Epithelial cell of esophagus (primary cell): ENCODE measurements at regions not wholly inside any gene's neighbourhood (a gene's known extent, or its start where the extent isn't known, plus 50 kb on each side); places are given as distances from the start of the nearest gene placed in this dataset.

Experiments
- DNase-seq: peaks from one replicate; pipeline ENCODE4 v3.0.0; 2010; ENCODE audit warnings: low read depth
- H3K4me3 ChIP-seq: 2 replicates; pipeline ENCODE4 v1.5.1; 2011; ENCODE audit warnings: mild to moderate bottlenecking, low read length, control low read depth
- CTCF ChIP-seq: IDR thresholded peaks from 2 replicates; pipeline ENCODE4 v1.5.1; 2011; ENCODE audit warnings: low read depth, mild to moderate bottlenecking, low read length, control low read depth, inconsistent platforms; ENCODE audit not compliant: insufficient read depth; ENCODE audit errors: missing control alignments

DNA sequence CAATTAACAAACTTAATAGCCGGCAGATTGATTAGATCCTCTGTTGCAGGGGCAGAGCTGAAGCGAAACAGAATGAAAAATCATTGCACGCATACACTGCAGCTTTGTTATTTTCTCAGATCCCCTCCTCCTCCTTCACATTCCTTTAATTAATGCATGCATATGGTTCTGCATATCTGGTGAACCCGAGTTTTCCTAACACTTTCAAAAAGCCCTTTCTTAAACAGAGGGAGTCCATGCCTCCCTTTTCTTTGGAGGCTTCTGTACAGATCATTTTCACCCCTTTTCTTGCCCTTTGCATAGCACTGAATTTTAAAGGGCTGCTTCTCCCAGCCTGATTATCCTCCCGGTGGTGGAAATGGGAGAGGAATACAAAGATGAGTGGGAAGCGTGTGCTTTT lies 136.6 kb upstream of the TBCA start:
- no peak for DNase-seq
- TF ChIP-seq CTCF = no peak
- H3K4me3 ChIP-seq = no peak overlapping the region

DNA sequence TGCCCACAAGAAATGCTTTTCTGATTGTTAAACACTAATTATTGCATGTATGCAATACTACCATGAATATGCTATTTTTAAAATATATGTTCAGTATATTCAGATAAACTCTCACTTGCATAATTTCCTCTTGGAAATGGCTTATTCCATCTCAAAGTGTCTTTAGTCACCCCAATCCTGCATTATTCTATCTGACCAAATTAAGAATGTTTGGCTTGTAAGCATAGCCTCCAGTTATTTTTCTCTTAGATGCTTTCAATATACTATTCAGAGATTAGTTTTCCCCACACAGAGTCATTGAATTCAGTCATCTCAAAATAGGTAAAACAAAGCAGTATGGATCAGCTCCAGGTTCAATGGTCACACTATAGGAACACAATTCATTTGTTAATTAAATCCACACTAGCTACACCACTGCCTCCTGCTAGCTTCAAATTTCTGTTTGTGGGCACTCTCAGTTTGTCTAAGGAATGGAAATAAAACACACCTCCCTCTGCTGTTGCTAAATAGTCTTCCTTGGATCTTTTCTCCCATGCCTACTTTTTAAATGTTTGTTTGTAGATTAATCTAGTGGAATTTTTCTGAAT lies 134.6 kb upstream of the TBCA start:
- TF ChIP-seq CTCF = no peak
- no peak overlapping the region for H3K4me3 ChIP-seq
- no peak for DNase-seq

DNA sequence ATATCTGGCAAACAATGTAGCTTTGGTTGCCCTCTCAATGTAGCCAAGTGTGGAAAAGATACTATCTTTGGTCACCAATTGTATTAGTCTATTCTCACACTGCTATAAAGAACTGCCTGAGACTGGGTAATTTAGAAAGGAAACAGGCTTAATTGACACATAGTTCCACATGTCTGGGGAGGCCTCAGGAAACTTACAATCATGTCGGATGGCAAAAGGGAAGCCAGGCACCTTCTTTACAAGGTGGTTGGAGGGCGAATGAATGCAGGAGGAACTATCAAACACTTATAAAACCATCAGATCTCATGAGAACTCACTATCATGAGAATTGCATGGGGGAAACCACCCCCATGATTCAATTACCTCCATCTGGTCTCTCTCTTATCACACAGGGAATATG lies 133.1 kb upstream of the TBCA start:
- no peak overlapping the region for H3K4me3 ChIP-seq
- no peak for TF ChIP-seq CTCF
- DNase-seq = no peak

DNA sequence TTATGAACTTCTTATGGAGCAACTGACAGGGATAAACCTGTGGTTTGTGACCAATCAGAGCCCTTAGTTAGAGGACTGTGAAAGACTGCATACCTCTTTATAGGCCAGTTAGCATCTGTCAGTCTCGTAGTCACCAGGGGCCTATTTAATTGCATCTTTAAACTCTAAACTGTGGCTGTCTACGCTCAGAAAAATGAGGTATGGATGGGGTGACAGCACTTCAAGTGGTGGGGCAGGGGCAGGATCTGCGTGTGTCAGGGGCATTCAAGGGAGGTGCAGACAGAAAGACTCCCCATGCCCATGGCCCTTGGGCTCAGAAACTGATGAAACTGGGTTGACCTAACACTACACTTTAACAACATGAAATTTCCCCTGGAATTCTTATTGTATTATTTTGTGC lies 132.6 kb upstream of the TBCA start:
- H3K4me3 ChIP-seq = no peak overlapping the region
- no peak for DNase-seq
- TF ChIP-seq CTCF = no peak

DNA sequence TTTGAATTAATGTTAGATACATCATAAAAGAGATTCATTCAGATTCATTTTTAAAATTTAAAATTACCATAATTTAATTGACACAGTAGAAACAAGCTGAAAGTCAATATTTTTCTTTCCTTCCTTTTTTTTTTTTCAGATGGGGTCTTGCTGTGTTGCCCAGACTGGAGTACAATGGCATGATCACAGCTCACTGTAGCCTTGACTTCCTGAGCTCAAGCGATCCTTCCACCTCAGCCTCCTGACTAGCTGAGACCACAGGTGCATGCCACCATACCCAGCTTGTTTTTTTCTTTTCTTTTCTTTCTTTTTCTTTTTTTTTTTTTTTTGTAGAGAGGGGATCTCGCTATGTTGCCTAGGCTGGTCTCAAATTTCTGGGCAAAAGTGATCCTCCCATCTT lies 131.6 kb upstream of the TBCA start:
- DNase-seq = no peak
- no peak overlapping the region for H3K4me3 ChIP-seq
- TF ChIP-seq CTCF = no peak

- no peak for TF ChIP-seq CTCF
- peak; percentile 91 for DNase-seq
- no peak overlapping the region for H3K4me3 ChIP-seq
These were observed 130.7 kb upstream of the TBCA start for GRCh38 chr5:77906806-77907205.

DNA sequence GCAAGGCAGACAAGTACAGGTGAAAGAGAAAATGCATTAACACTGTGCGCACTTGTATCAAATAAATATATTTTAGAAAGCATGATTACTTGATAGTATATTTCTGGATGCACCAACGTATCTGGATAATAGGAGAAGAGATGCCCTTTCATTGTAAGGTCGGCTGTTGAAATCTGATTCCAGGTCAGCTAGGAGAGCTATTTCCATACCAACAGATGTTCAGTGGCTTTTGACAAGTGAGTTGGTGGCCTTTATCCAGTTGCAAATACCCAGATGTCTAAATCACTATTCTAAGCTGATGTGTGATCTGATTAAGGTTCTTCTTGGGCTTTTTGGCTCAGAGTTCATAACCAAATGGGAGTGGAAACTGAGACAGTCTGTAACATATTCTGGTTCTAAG lies 128.2 kb upstream of the TBCA start:
- no peak for TF ChIP-seq CTCF
- no peak for DNase-seq
- H3K4me3 ChIP-seq = no peak overlapping the region
